T-helper 2 cell treated with Interferon-gamma antibody and Interleukin-4, amounts not matched to agents 5 μg/mL and 100 μg/mL, for 36 hours (primary cell): ENCODE measurements at regions not wholly inside any gene's neighbourhood (a gene's known extent, or its start where the extent isn't known, plus 50 kb on each side); places are given as distances from the start of the nearest gene placed in this dataset.
"Not testable (repeated sequence)": the region's sequence is repeated elsewhere in the genome, so short reads cannot be mapped to it uniquely, and the experiment has no call there.

ENCODE experiments used
- DNase-seq: peaks from one replicate; pipeline ENCODE4 v3.0.0; 2021; ENCODE audit warnings: low spot score
- H3K27ac Mint-ChIP-seq: one replicate; pipeline ENCODE4 v1.8.0; 2021; ENCODE audit warnings: mild to moderate bottlenecking, mixed read lengths
- H3K27me3 Mint-ChIP-seq: one replicate; pipeline ENCODE4 v1.8.0; 2021; ENCODE audit warnings: low read depth, mixed read lengths
- H3K36me3 Mint-ChIP-seq: one replicate; pipeline ENCODE4 v1.8.0; 2021; ENCODE audit warnings: low read depth, mixed read lengths
- H3K4me1 Mint-ChIP-seq: one replicate; pipeline ENCODE4 v1.8.0; 2021; ENCODE audit warnings: low read depth, mixed read lengths
- H3K4me3 Mint-ChIP-seq: one replicate; pipeline ENCODE4 v1.8.0; 2022; ENCODE audit warnings: mild to moderate bottlenecking, moderate library complexity, mixed read lengths
- H3K9me3 Mint-ChIP-seq: one replicate; pipeline ENCODE4 v1.8.0; 2021; ENCODE audit warnings: mixed read lengths

- DNase-seq: no peak
- Mint-ChIP-seq H3K27me3 (no peaks in the 10 kb centered on the region), H3K4me1 (no peaks in the 10 kb centered on the region), H3K27ac (no peak overlapping the region), H3K36me3 (no peaks in the 10 kb centered on the region), H3K4me3 (no peak overlapping the region), H3K9me3 (peaks cover 41% of the 10 kb centered on the region)
These were observed 56.3 kb upstream of the SPEF2 start for GRCh38 chr5:35561396-35561795.

GRCh38 chr5:35557748-35558147 is 59.9 kb upstream of the SPEF2 start:
- H3K36me3 Mint-ChIP-seq: no peaks in the 10 kb centered on the region
- H3K4me3 Mint-ChIP-seq: no peak overlapping the region
- no peaks in the 10 kb centered on the region for H3K27me3 Mint-ChIP-seq
- no peak overlapping the region for H3K27ac Mint-ChIP-seq
- no peak for DNase-seq
- peaks cover 36% of the 10 kb centered on the region for H3K9me3 Mint-ChIP-seq
- no peaks in the 10 kb centered on the region for H3K4me1 Mint-ChIP-seq

GRCh38 chr5:35557199-35557598 is 60.5 kb upstream of the SPEF2 start:
- no peaks in the 10 kb centered on the region for H3K27me3 Mint-ChIP-seq
- no peak overlapping the region for H3K4me3 Mint-ChIP-seq
- no peak overlapping the region for H3K27ac Mint-ChIP-seq
- no peak for DNase-seq
- no peaks in the 10 kb centered on the region for H3K4me1 Mint-ChIP-seq
- H3K9me3 Mint-ChIP-seq: peaks cover 31% of the 10 kb centered on the region
- H3K36me3 Mint-ChIP-seq: no peaks in the 10 kb centered on the region

- no peaks in the 10 kb centered on the region for H3K27me3 Mint-ChIP-seq
- H3K36me3 Mint-ChIP-seq: no peaks in the 10 kb centered on the region
- no peak for DNase-seq
- H3K4me3 Mint-ChIP-seq: no peak overlapping the region
- H3K9me3 Mint-ChIP-seq: peaks cover 25% of the 10 kb centered on the region
- no peak overlapping the region for H3K27ac Mint-ChIP-seq
- H3K4me1 Mint-ChIP-seq: no peaks in the 10 kb centered on the region
These were observed 63.6 kb upstream of the SPEF2 start for GRCh38 chr5:35554016-35554415.

- Mint-ChIP-seq H3K27ac (no peak overlapping the region), H3K9me3 (no peaks in the 10 kb centered on the region), H3K4me3 (no peak overlapping the region), H3K36me3 (no peaks in the 10 kb centered on the region), H3K27me3 (peaks cover 8% of the 10 kb centered on the region), H3K4me1 (peaks cover 4% of the 10 kb centered on the region)
- no peak for DNase-seq
These were observed 72.5 kb upstream of the SPEF2 start for GRCh38 chr5:35545190-35545589.

GRCh38 chr5:35543408-35543807 is 74.3 kb upstream of the SPEF2 start:
- Mint-ChIP-seq H3K36me3 (no peaks in the 10 kb centered on the region), H3K27me3 (peaks cover 8% of the 10 kb centered on the region), H3K9me3 (no peaks in the 10 kb centered on the region), H3K27ac (no peak overlapping the region), H3K4me1 (peaks cover 4% of the 10 kb centered on the region), H3K4me3 (no peak overlapping the region)
- DNase-seq: no peak

GRCh38 chr5:35540002-35540401 is 77.7 kb upstream of the SPEF2 start:
- Mint-ChIP-seq H3K9me3 (no peaks in the 10 kb centered on the region), H3K36me3 (no peaks in the 10 kb centered on the region), H3K4me1 (no peaks in the 10 kb centered on the region), H3K27ac (no peak overlapping the region), H3K27me3 (peaks cover 6% of the 10 kb centered on the region), H3K4me3 (no peak overlapping the region)
- no peak for DNase-seq

GRCh38 chr5:35538198-35538931 is 79.3 kb upstream of the SPEF2 start:
- Mint-ChIP-seq H3K27ac (no peak overlapping the region), H3K27me3 (peaks cover 6% of the 10 kb centered on the region), H3K4me1 (no peaks in the 10 kb centered on the region), H3K36me3 (no peaks in the 10 kb centered on the region), H3K9me3 (no peaks in the 10 kb centered on the region), H3K4me3 (no peak overlapping the region)
- DNase-seq: no peak

GRCh38 chr5:35533156-35533555 is 84.5 kb upstream of the SPEF2 start:
- DNase-seq: no peak
- no peaks in the 10 kb centered on the region for H3K4me1 Mint-ChIP-seq
- H3K36me3 Mint-ChIP-seq: no peaks in the 10 kb centered on the region
- no peaks in the 10 kb centered on the region for H3K9me3 Mint-ChIP-seq
- H3K27me3 Mint-ChIP-seq: no peaks in the 10 kb centered on the region
- no peak overlapping the region for H3K4me3 Mint-ChIP-seq
- H3K27ac Mint-ChIP-seq: no peak overlapping the region

GRCh38 chr5:35531553-35531952 is 86.1 kb upstream of the SPEF2 start:
- H3K27ac Mint-ChIP-seq, H3K4me3 Mint-ChIP-seq, H3K4me1 Mint-ChIP-seq, H3K27me3 Mint-ChIP-seq, H3K9me3 Mint-ChIP-seq, DNase-seq, H3K36me3 Mint-ChIP-seq: not testable (repeated sequence)

- Mint-ChIP-seq H3K4me1 (no peaks in the 10 kb centered on the region), H3K4me3 (no peak overlapping the region), H3K27me3 (peaks cover 2% of the 10 kb centered on the region), H3K9me3 (no peaks in the 10 kb centered on the region), H3K36me3 (no peaks in the 10 kb centered on the region), H3K27ac (no peak overlapping the region)
- DNase-seq: no peak
These were observed 99.6 kb upstream of the SPEF2 start for GRCh38 chr5:35518104-35518503.

GRCh38 chr5:35516271-35516670 is 101.4 kb upstream of the SPEF2 start:
- Mint-ChIP-seq H3K4me1 (no peaks in the 10 kb centered on the region), H3K9me3 (no peaks in the 10 kb centered on the region), H3K27me3 (no peaks in the 10 kb centered on the region), H3K36me3 (no peaks in the 10 kb centered on the region), H3K27ac (no peak overlapping the region), H3K4me3 (no peak overlapping the region)
- no peak for DNase-seq

- Mint-ChIP-seq H3K27ac (no peak overlapping the region), H3K9me3 (no peaks in the 10 kb centered on the region), H3K4me1 (no peaks in the 10 kb centered on the region), H3K36me3 (no peaks in the 10 kb centered on the region), H3K4me3 (no peak overlapping the region), H3K27me3 (no peaks in the 10 kb centered on the region)
- no peak for DNase-seq
These were observed 104.1 kb upstream of the SPEF2 start for GRCh38 chr5:35513612-35514011.

- Mint-ChIP-seq H3K36me3 (no peaks in the 10 kb centered on the region), H3K9me3 (peaks cover 8% of the 10 kb centered on the region), H3K27ac (no peak overlapping the region), H3K27me3 (no peaks in the 10 kb centered on the region), H3K4me3 (no peak overlapping the region), H3K4me1 (no peaks in the 10 kb centered on the region)
- DNase-seq: no peak
These were observed 115.5 kb upstream of the SPEF2 start for GRCh38 chr5:35502206-35502605.

- no peaks in the 10 kb centered on the region for H3K4me1 Mint-ChIP-seq
- H3K36me3 Mint-ChIP-seq: no peaks in the 10 kb centered on the region
- peaks cover 7% of the 10 kb centered on the region for H3K27me3 Mint-ChIP-seq
- DNase-seq: no peak
- H3K4me3 Mint-ChIP-seq: no peak overlapping the region
- H3K27ac Mint-ChIP-seq: no peak overlapping the region
- H3K9me3 Mint-ChIP-seq: no peaks in the 10 kb centered on the region
These were observed 128.9 kb upstream of the SPEF2 start for GRCh38 chr5:35488791-35489190.
